ENCODE measurements at regions not wholly inside any gene's neighbourhood (a gene's known extent, or its start where the extent isn't known, plus 50 kb on each side); places are given as distances from the start of the nearest gene placed in this dataset.

GRCh38 chr5:61805101-61805500 lies 473.0 kb downstream of the ZSWIM6 start:
- H4K20me1 ChIP-seq (replicated peaks in 1 of 2; ENCODE audit: control insufficient read depth in 1 of 2, insufficient read depth in 2 of 2, low read length in 2 of 2), result no peaks in the 10 kb centered on the region
- 82% methylated on average over 5 of the region's 5 CpGs; no CpG with 5 or more reads in 1 of the 2 experiments for WGBS, 2 experiments (ENCODE audit: extremely low coverage in 1 of 2, insufficient coverage in 1 of 2, insufficient read length in 1 of 2, insufficient replicate concordance in 2 of 2, low coverage in 1 of 2, low lambda C conversion rate in 2 of 2, missing lambda C conversion rate in 1 of 2)

More at GRCh38 chr5:61805101-61805500, 473.0 kb downstream of the ZSWIM6 start:
- Histone ChIP-seq H3K4me2 (ENCODE audit: insufficient read depth in 1 of 2, low read depth in 2 of 2, low read length in 2 of 2) (no peak overlapping the region), H3K4ac (replicated peaks; ENCODE audit: insufficient read length, low read depth, low read length) (no peak overlapping the region), H3K4me1 (replicated peaks in 1 of 4; ENCODE audit: control insufficient read depth in 3 of 4, insufficient read depth in 4 of 4, low read length in 3 of 4) (no peaks in the 10 kb centered on the region), H3K79me2 (ENCODE audit: control insufficient read depth in 1 of 2, insufficient read depth in 2 of 2, low read length in 2 of 2) (no peaks in the 10 kb centered on the region), H3K27ac (ENCODE audit: low read depth, low read length) (no peak overlapping the region), H3K14ac (ENCODE audit: insufficient read length) (no peak overlapping the region), H3K79me1 (ENCODE audit: low read depth, low read length) (no peaks in the 10 kb centered on the region), H3K9ac (replicated peaks in 1 of 4; ENCODE audit: extremely low read depth in 1 of 4, low read depth in 3 of 4, low read length in 3 of 4) (no peak overlapping the region), H3K23ac (ENCODE audit: insufficient read length) (no peak overlapping the region), H4K91ac (replicated peaks; ENCODE audit: insufficient read length, low read length) (no peak overlapping the region), H3K23me2 (ENCODE audit: low read depth, low read length) (no peaks in the 10 kb centered on the region), H3K18ac (ENCODE audit: extremely low read depth, low read length) (no peak overlapping the region), H2BK20ac (ENCODE audit: low read length) (no peak overlapping the region), H3K27me3 (replicated peaks in 1 of 4; ENCODE audit: control insufficient read depth in 3 of 4, extremely low read depth in 1 of 4, insufficient read depth in 3 of 4, low read length in 3 of 4) (no peaks in the 10 kb centered on the region; a peak in 1 of 7 replicates), H3K9me3 (ENCODE audit: insufficient read depth in 2 of 2, low read depth in 1 of 2, low read length in 1 of 2) (no peaks in the 10 kb centered on the region), H4K8ac (ENCODE audit: extremely low read depth, insufficient read depth, low read length) (no peak overlapping the region), H4K5ac (ENCODE audit: insufficient read length, low read depth, low read length) (no peak overlapping the region), H2BK5ac (ENCODE audit: low read depth, low read length) (no peak overlapping the region), H2AFZ (ENCODE audit: low read length) (no peak overlapping the region), H3K36me3 (ENCODE audit: control insufficient read depth in 2 of 4, insufficient read depth in 4 of 4, low read length in 3 of 4) (no peaks in the 10 kb centered on the region), H2BK120ac (replicated peaks; ENCODE audit: low read depth, low read length) (no peak overlapping the region), H2BK12ac (ENCODE audit: low read depth, low read length) (no peak overlapping the region), H3K56ac (replicated peaks; ENCODE audit: insufficient read length, low read depth, low read length) (no peak overlapping the region), H3K4me3 (ENCODE audit: extremely low read depth in 1 of 4, insufficient read depth in 2 of 4, low read depth in 3 of 4, low read length in 4 of 4) (no peak overlapping the region), H2BK15ac (ENCODE audit: low read length) (no peak overlapping the region), H2AK5ac (ENCODE audit: low read depth, low read length) (no peak overlapping the region)
- ChIA-PET POLR2A (ENCODE audit: partially characterized antibody) (no interaction called here), CTCF (ENCODE audit: partially characterized antibody) (interaction anchor here (1.0 to 6.5 kb wide), 4 partner anchors 10 to 36 kb away, joined by 3 to 35 read pairs (median 6); no protein-coding TSS in a partner anchor)
- FAIRE-seq, result no peak
- TF ChIP-seq BCL11A (IDR thresholded peaks at IDR 0.05; ENCODE audit: low read depth in 2 of 2, low read length in 2 of 2) (no peak), TCF12 (IDR thresholded peaks at IDR 0.05; ENCODE audit: low read depth, low read length) (no peak), POLR2A (IDR thresholded peaks at IDR 0.05; ENCODE audit: control extremely low read depth in 1 of 2, low read depth in 2 of 2, low read length in 2 of 2) (no peak)
- no peak for DNase-seq (ENCODE audit: low read depth in 1 of 2, low spot score in 2 of 2)
